GM12878 (cell line): ENCODE measurements at regions not wholly inside any gene's neighbourhood (a gene's known extent, or its start where the extent isn't known, plus 50 kb on each side); places are given as distances from the start of the nearest gene placed in this dataset.

Source experiments
- ATAC-seq: fragments of 200-7000 bp; cut with Tn5 transposase; 3 replicates; pipeline ENCODE4 v1.9.1; 2020; ENCODE audit warnings: mild to moderate bottlenecking, moderate library complexity
- BruUV-seq: library from RNA; stranded (reverse); fragments of 400-500 nt; replicated peaks from 2 replicates; lab custom pipeline; 2021; lab: Mats Ljungman, UMichigan
- CTCF ChIA-PET: fragments of 300-600 bp; sonication (Branson Sonifier 250); formaldehyde crosslinking; extraction: SDS; loops from one replicate; lab custom pipeline; 2021; ENCODE audit warnings: inconsistent platforms; lab: Yijun Ruan, JAX
- POLR2A ChIA-PET: fragments of 350-600 bp; formaldehyde crosslinking; extraction: SDS; loops from one replicate; lab custom pipeline; 2021; ENCODE audit warnings: inconsistent platforms; lab: Charles Lee
- RAD21 ChIA-PET: fragments of 300-600 bp; sonication (Branson Sonifier 250); formaldehyde crosslinking; loops from one replicate; lab custom pipeline; 2023; ENCODE audit warnings: antibody characterized with exemption; ENCODE audit not compliant: unreplicated experiment; lab: Charles Lee
- SMC1A ChIA-PET: fragments of 300-600 bp; sonication (Branson Sonifier 250); formaldehyde crosslinking; loops from one replicate; lab custom pipeline; 2023; ENCODE audit not compliant: unreplicated experiment, uncharacterized antibody; lab: Charles Lee
- DNase-seq: peaks from one replicate; pipeline ENCODE4 v3.0.0-alpha.2; 2011; ENCODE audit warnings: low read depth, low spot score
- FAIRE-seq: peaks from 3 replicates; lab custom pipeline; 2011; peaks lifted over from hg19 to GRCh38; lab: Jason Lieb, UNC
- H2AFZ ChIP-seq: 2 replicates; pipeline ENCODE4 v1.6.0; 2011; ENCODE audit warnings: low read depth, low read length, control low read depth; ENCODE audit not compliant: control insufficient read depth
- H3K27ac ChIP-seq: 2 replicates; pipeline ENCODE4 v1.5.1; 2011; ENCODE audit warnings: control low read depth; ENCODE audit not compliant: control insufficient read depth, insufficient read depth
- H3K27me3 ChIP-seq, 2 experiments: replicated peaks in 1 of 2; 2 replicates each; pipeline versions ENCODE4 v1.6.0 to v1.6.1; 2011; ENCODE audit warnings: low read length in 1 of 2; ENCODE audit not compliant: control insufficient read depth in 2 of 2, insufficient read depth in 2 of 2
- H3K36me3 ChIP-seq, 2 experiments: 2 replicates each; pipeline ENCODE4 v1.5.1; 2011; ENCODE audit warnings: low read length in 1 of 2; ENCODE audit not compliant: control insufficient read depth in 2 of 2, insufficient read depth in 2 of 2
- H3K4me1 ChIP-seq: 2 replicates; pipeline ENCODE4 v1.6.1; 2011; ENCODE audit warnings: mild to moderate bottlenecking, low read length, moderate library complexity, mixed read lengths; ENCODE audit not compliant: control insufficient read depth, insufficient read depth
- H3K4me2 ChIP-seq: 2 replicates; pipeline ENCODE4 v1.6.0; 2011; ENCODE audit warnings: control low read depth; ENCODE audit not compliant: control insufficient read depth, insufficient read depth
- H3K4me3 ChIP-seq: fragments of 200-600 bp; sonication (generic); 2 replicates; pipeline ENCODE4 v1.5.1; 2016
- H3K79me2 ChIP-seq: 2 replicates; pipeline ENCODE4 v1.6.0; 2011; ENCODE audit warnings: low read length; ENCODE audit not compliant: control insufficient read depth, insufficient read depth
- H3K9ac ChIP-seq: 2 replicates; pipeline ENCODE4 v1.8.0; 2011; ENCODE audit warnings: low read length, control low read depth, mixed read lengths; ENCODE audit not compliant: control insufficient read depth, insufficient read depth
- H3K9me3 ChIP-seq: replicated peaks from 3 replicates; pipeline ENCODE4 v1.5.1; 2011; ENCODE audit warnings: mild to moderate bottlenecking, low read length; ENCODE audit not compliant: control insufficient read depth, insufficient read depth
- H4K20me1 ChIP-seq: 2 replicates; pipeline ENCODE4 v1.6.0; 2011; ENCODE audit not compliant: control insufficient read depth, insufficient read depth
- ASH2L ChIP-seq: fragments of 300-600, 200-600 bp; sonication (generic); IDR thresholded peaks from 2 replicates; pipeline ENCODE4 v1.6.1; 2017; ENCODE audit warnings: low read depth, mild to moderate bottlenecking, borderline replicate concordance
- EZH2 ChIP-seq: IDR thresholded peaks from 2 replicates; pipeline ENCODE4 v1.6.1; 2012; ENCODE audit warnings: low read depth, mild to moderate bottlenecking, control low read depth, inconsistent platforms, low read length, borderline replicate concordance; ENCODE audit not compliant: control insufficient read depth
- FOS ChIP-seq: IDR thresholded peaks from 3 replicates; pipeline ENCODE4 v1.6.1; 2011; ENCODE audit warnings: borderline replicate concordance; ENCODE audit not compliant: insufficient read length; ENCODE audit errors: extremely low read depth
- RBBP5 ChIP-seq: fragments of 200-600 bp; sonication (generic); conservative IDR thresholded peaks from 2 replicates; pipeline ENCODE4 v1.6.1; 2016
- SIN3A ChIP-seq: IDR thresholded peaks from 2 replicates; pipeline ENCODE4 v1.6.1; 2012; ENCODE audit warnings: low read depth, low read length, improper control_type of control experiment
- STAT1 ChIP-seq: fragments of 450-650 bp; conservative IDR thresholded peaks from 2 replicates; pipeline ENCODE4 v1.6.1; 2014; ENCODE audit warnings: antibody characterized with exemption, mild to moderate bottlenecking
- ZNF622 ChIP-seq: fragments of 450-650 bp; IDR thresholded peaks from 2 replicates; pipeline ENCODE4 v1.6.1; 2017; ENCODE audit warnings: mild to moderate bottlenecking, inconsistent platforms
- WGBS: methylation state at CpG from one replicate; pipeline ENCODE4 v1.1.6; 2016; ENCODE audit warnings: low lambda C conversion rate; ENCODE audit not compliant: insufficient replicate concordance, insufficient coverage; ENCODE audit errors: missing lambda C conversion rate; 5-methylcytosine and 5-hydroxymethylcytosine counted together
- in situ Hi-C: fragments of 300-500 bp; cut with MboI; formaldehyde crosslinking; loops from 9 replicates; pipeline ENCODE4 v1.14.3; 2018; ENCODE audit warnings: mixed read lengths
- intact Hi-C: fragments of 100-400 bp; cut with micrococcal nuclease; formaldehyde crosslinking; loops from one replicate; pipeline ENCODE4 v1.14.2; 2022; ENCODE audit not compliant: unreplicated experiment
- TF ChIP-seq, protein P1 (sequence below): fragments of 450-650 bp; formaldehyde crosslinking; IDR thresholded peaks from 2 replicates; pipeline ENCODE4 v1.4.0; 2022; ENCODE audit warnings: mild to moderate bottlenecking, moderate library complexity
- TF ChIP-seq, protein P2 (sequence below): IDR thresholded peaks from 2 replicates; pipeline ENCODE4 v1.6.1; 2012; ENCODE audit warnings: improper control_type of control experiment, low read depth, low read length; ENCODE audit not compliant: insufficient replicate concordance

DNA sequence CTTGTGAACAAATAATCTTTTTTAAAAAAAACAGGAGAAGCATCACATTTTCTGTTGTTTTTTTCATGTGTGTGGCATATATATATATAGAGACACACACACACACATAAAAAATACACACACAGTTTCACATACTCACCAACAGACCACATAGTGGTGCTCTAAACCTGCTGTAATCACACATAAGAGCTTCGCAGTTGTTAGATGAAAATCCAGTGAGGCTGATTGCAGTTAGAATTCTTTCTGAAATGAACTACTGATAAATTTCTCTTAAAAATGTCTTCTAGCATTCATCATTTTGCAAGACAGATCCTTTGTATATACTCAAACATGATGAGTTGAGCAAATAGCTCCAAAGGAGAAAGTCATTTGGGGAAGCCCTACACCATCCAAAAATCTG, 434.3 kb upstream of the STXBP6 start:
- H3K9ac ChIP-seq, result no peak overlapping the region
- H3K9me3 ChIP-seq, result no peaks in the 10 kb centered on the region
- intact Hi-C loops, result no loop called here
- TF ChIP-seq, protein P1, sequence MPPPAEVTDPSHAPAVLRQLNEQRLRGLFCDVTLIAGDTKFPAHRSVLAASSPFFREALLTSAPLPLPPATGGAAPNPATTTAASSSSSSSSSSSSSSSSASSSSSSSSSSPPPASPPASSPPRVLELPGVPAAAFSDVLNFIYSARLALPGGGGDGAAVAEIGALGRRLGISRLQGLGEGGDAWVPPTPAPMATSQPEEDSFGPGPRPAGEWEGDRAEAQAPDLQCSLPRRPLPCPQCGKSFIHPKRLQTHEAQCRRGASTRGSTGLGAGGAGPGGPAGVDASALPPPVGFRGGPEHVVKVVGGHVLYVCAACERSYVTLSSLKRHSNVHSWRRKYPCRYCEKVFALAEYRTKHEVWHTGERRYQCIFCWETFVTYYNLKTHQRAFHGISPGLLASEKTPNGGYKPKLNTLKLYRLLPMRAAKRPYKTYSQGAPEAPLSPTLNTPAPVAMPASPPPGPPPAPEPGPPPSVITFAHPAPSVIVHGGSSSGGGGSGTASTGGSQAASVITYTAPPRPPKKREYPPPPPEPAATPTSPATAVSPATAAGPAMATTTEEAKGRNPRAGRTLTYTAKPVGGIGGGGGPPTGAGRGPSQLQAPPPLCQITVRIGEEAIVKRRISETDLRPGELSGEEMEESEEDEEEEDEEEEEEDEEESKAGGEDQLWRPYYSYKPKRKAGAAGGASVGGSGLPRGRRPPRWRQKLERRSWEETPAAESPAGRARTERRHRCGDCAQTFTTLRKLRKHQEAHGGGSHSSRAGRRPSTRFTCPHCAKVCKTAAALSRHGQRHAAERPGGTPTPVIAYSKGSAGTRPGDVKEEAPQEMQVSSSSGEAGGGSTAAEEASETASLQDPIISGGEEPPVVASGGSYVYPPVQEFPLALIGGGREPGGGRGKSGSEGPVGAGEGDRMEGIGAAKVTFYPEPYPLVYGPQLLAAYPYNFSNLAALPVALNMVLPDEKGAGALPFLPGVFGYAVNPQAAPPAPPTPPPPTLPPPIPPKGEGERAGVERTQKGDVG (CRISPR knock-in tag), result no peak
- TF ChIP-seq, protein P2, sequence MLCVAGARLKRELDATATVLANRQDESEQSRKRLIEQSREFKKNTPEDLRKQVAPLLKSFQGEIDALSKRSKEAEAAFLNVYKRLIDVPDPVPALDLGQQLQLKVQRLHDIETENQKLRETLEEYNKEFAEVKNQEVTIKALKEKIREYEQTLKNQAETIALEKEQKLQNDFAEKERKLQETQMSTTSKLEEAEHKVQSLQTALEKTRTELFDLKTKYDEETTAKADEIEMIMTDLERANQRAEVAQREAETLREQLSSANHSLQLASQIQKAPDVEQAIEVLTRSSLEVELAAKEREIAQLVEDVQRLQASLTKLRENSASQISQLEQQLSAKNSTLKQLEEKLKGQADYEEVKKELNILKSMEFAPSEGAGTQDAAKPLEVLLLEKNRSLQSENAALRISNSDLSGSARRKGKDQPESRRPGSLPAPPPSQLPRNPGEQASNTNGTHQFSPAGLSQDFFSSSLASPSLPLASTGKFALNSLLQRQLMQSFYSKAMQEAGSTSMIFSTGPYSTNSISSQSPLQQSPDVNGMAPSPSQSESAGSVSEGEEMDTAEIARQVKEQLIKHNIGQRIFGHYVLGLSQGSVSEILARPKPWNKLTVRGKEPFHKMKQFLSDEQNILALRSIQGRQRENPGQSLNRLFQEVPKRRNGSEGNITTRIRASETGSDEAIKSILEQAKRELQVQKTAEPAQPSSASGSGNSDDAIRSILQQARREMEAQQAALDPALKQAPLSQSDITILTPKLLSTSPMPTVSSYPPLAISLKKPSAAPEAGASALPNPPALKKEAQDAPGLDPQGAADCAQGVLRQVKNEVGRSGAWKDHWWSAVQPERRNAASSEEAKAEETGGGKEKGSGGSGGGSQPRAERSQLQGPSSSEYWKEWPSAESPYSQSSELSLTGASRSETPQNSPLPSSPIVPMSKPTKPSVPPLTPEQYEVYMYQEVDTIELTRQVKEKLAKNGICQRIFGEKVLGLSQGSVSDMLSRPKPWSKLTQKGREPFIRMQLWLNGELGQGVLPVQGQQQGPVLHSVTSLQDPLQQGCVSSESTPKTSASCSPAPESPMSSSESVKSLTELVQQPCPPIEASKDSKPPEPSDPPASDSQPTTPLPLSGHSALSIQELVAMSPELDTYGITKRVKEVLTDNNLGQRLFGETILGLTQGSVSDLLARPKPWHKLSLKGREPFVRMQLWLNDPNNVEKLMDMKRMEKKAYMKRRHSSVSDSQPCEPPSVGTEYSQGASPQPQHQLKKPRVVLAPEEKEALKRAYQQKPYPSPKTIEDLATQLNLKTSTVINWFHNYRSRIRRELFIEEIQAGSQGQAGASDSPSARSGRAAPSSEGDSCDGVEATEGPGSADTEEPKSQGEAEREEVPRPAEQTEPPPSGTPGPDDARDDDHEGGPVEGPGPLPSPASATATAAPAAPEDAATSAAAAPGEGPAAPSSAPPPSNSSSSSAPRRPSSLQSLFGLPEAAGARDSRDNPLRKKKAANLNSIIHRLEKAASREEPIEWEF, result no peak
- TF ChIP-seq ZNF622, result no peak
- no peak for TF ChIP-seq EZH2
- no peak for TF ChIP-seq SIN3A
- no peak for TF ChIP-seq RBBP5
- TF ChIP-seq ASH2L, result no peak
- no peak for TF ChIP-seq STAT1
- TF ChIP-seq FOS, result no peak
- H3K36me3 ChIP-seq, result no peaks in the 10 kb centered on the region
- no peak overlapping the region for H3K27ac ChIP-seq
- 0% methylated on average over 1 of the region's 1 CpG for WGBS
- no peaks in the 10 kb centered on the region for H4K20me1 ChIP-seq
- no peak overlapping the region for H3K4me2 ChIP-seq
- no peak for DNase-seq
- SMC1A ChIA-PET, result interaction anchor here (0.6 to 1.8 kb wide), 4 partner anchors 20 to 738 kb away, joined by 3 to 4 read pairs (median 4); no protein-coding TSS in a partner anchor
- RAD21 ChIA-PET, result no interaction called here
- no peaks in the 10 kb centered on the region for H3K79me2 ChIP-seq
- FAIRE-seq, result no peak
- no peak overlapping the region for H3K4me3 ChIP-seq
- no peaks in the 10 kb centered on the region for H3K4me1 ChIP-seq
- no peak overlapping the region for H2AFZ ChIP-seq
- ATAC-seq, result no peak
- POLR2A ChIA-PET, result no interaction called here
- CTCF ChIA-PET, result interaction anchor here (1.1 to 1.6 kb wide), 2 partner anchors 13 to 53 kb away, joined by 4 to 7 read pairs; no protein-coding TSS in a partner anchor
- in situ Hi-C loops, result no loop called here
- H3K27me3 ChIP-seq, result no peaks in the 10 kb centered on the region
- BruUV-seq, result no TSS peak
